Astrocyte (in vitro differentiated cells and primary cell): ENCODE measurements at regions not wholly inside any gene's neighbourhood (a gene's known extent, or its start where the extent isn't known, plus 50 kb on each side); places are given as distances from the start of the nearest gene placed in this dataset.

Experiments used
- CTCF ChIP-seq: IDR thresholded peaks from 2 replicates; pipeline ENCODE4 v1.5.1; 2011; ENCODE audit warnings: low read depth, mild to moderate bottlenecking, inconsistent platforms, low read length, moderate library complexity; ENCODE audit not compliant: insufficient read depth
- EZH2 ChIP-seq: IDR thresholded peaks from 2 replicates; pipeline ENCODE4 v1.6.1; 2012; ENCODE audit warnings: mild to moderate bottlenecking, low read length, inconsistent platforms; ENCODE audit not compliant: insufficient read depth

- TF ChIP-seq EZH2 (no peak), CTCF (no peak)
Measured at GRCh38 chr20:48448666-48449600, 378.9 kb downstream of the PREX1 start.
